Thyroid gland (tissue), 4 donors: ENCODE measurements at regions not wholly inside any gene's neighbourhood (a gene's known extent, or its start where the extent isn't known, plus 50 kb on each side); places are given as distances from the start of the nearest gene placed in this dataset.

Source experiments
- CTCF ChIP-seq, 6 experiments: fragments of 200-600 bp in 3 of 6; fragments of 450-650 bp in 3 of 6; sonication (generic) in 3 of 6; IDR thresholded peaks; one replicate each; pipeline ENCODE4 v1.5.1; 2016 to 2019; ENCODE audit warnings: antibody characterized with exemption in 6 of 6, mild to moderate bottlenecking in 2 of 6, inconsistent platforms in 1 of 6, moderate library complexity in 1 of 6
- POLR2A ChIP-seq, 2 donors: fragments of 450-650 bp; IDR thresholded peaks; one replicate each; pipeline ENCODE4 v1.6.1; 2017; ENCODE audit warnings: antibody characterized with exemption in 2 of 2, mild to moderate bottlenecking in 2 of 2, moderate library complexity in 1 of 2

- TF ChIP-seq CTCF (IDR thresholded peaks at IDR 0.05), result no peak
- TF ChIP-seq POLR2A (IDR thresholded peaks at IDR 0.05), result no peak
Observed at GRCh38 chr4:59945716-59946115, 1254.4 kb upstream of the ADGRL3 start.
